ENCODE measurements at regions not wholly inside any gene's neighbourhood (a gene's known extent, or its start where the extent isn't known, plus 50 kb on each side); places are given as distances from the start of the nearest gene placed in this dataset.

DNA sequence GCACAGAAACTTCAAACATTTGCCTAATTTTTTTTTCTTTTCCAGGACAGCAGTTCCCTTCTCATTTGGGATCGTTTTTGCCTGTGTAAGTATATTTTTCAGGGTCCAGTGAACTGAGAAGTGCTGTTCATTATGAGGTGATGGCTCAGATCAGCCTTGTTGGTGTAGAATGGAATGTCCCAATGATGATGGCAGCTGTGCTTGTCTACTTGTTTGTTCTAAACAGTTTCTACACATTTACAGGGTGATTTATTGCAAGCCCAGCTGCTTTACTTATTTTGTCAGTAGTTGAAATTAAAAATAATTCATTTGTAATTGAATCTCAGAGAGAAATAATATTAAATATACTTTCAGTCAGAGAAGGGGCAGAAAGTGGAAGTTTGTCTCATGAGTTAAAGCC is 337.6 kb upstream of the SEMA6A start:
- no peak for DNase-seq
- no TSS peak for BruUV-seq (replicated peaks)
- CTCF ChIA-PET: interaction anchor here (0.7 kb wide), 1 partner anchor 29 kb away, joined by 3 read pairs; no protein-coding TSS in a partner anchor

DNA sequence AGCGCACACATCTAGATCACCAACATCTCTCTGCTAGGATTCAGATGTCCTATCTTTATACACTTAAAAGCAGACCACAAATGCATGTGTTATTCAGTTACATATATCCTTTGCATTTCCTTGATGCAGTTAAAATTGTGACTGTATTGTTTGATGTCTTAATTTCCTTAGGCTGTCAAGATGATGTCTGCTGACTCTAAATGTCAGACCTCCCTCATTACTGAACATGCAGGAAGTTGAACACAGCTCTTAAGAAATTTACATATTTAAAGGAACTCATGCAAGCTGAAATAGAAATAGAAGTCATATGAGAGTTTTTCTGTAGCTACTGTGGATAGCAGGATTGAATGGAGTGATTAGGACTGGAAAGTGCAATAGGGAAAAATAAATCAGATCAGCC is 336.5 kb upstream of the SEMA6A start:
- CTCF ChIA-PET: no interaction called here
- DNase-seq: no peak
- Mint-ChIP-seq H3K27me3 (ENCODE audit: unreplicated experiment) (no peaks in the 10 kb centered on the region), H3K36me3 (ENCODE audit: insufficient read depth, unreplicated experiment) (no peaks in the 10 kb centered on the region), H3K4me3 (ENCODE audit: low read depth, unreplicated experiment) (no peak overlapping the region), H3K27ac (ENCODE audit: unreplicated experiment) (no peak overlapping the region), H3K4me1 (ENCODE audit: low read depth, unreplicated experiment) (peaks cover 16% of the 10 kb centered on the region), H3K9me3 (ENCODE audit: low read depth, unreplicated experiment) (no peaks in the 10 kb centered on the region)
- TF ChIP-seq, protein P1, sequence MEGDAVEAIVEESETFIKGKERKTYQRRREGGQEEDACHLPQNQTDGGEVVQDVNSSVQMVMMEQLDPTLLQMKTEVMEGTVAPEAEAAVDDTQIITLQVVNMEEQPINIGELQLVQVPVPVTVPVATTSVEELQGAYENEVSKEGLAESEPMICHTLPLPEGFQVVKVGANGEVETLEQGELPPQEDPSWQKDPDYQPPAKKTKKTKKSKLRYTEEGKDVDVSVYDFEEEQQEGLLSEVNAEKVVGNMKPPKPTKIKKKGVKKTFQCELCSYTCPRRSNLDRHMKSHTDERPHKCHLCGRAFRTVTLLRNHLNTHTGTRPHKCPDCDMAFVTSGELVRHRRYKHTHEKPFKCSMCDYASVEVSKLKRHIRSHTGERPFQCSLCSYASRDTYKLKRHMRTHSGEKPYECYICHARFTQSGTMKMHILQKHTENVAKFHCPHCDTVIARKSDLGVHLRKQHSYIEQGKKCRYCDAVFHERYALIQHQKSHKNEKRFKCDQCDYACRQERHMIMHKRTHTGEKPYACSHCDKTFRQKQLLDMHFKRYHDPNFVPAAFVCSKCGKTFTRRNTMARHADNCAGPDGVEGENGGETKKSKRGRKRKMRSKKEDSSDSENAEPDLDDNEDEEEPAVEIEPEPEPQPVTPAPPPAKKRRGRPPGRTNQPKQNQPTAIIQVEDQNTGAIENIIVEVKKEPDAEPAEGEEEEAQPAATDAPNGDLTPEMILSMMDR (IDR thresholded peaks at IDR 0.05; ENCODE audit: unreplicated experiment): no peak
- BruUV-seq (replicated peaks): no TSS peak
- intact Hi-C loops (cut with micrococcal nuclease; ENCODE audit: unreplicated experiment): no loop called here

More for the DNA sequence above, 337.6 kb upstream of the SEMA6A start:
- TF ChIP-seq, protein P1 (IDR thresholded peaks at IDR 0.05; ENCODE audit: unreplicated experiment): no peak
- intact Hi-C loops (cut with micrococcal nuclease; ENCODE audit: unreplicated experiment): no loop called here
- Mint-ChIP-seq H3K4me3 (ENCODE audit: low read depth, unreplicated experiment) (no peak overlapping the region), H3K27me3 (ENCODE audit: unreplicated experiment) (no peaks in the 10 kb centered on the region), H3K4me1 (ENCODE audit: low read depth, unreplicated experiment) (peaks cover 16% of the 10 kb centered on the region), H3K9me3 (ENCODE audit: low read depth, unreplicated experiment) (no peaks in the 10 kb centered on the region), H3K27ac (ENCODE audit: unreplicated experiment) (no peak overlapping the region), H3K36me3 (ENCODE audit: insufficient read depth, unreplicated experiment) (no peaks in the 10 kb centered on the region)

DNA sequence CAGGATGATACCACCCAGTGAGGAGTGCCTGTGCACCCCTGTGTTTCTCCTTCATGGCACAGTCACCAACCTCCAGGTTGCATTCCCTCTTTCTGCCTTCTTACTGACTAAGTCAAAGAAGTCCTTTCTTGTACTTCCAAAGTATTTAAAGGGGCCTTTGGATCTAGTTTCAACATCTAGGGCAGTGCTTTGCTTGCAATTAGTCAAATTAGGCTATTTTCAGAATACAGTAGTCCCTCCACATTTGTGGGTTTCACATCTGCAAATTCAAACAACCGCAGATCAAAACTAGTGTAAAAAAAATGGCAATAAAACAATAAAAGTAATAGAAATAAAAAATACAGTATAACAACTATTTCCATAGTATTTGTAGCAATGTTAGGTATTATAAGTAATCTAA is 333.9 kb upstream of the SEMA6A start:
- no peaks in the 10 kb centered on the region for H3K36me3 Mint-ChIP-seq (ENCODE audit: insufficient read depth, unreplicated experiment)
- peaks cover 16% of the 10 kb centered on the region for H3K4me1 Mint-ChIP-seq (ENCODE audit: low read depth, unreplicated experiment)
- no peaks in the 10 kb centered on the region for H3K9me3 Mint-ChIP-seq (ENCODE audit: low read depth, unreplicated experiment)
- no peak overlapping the region for H3K4me3 Mint-ChIP-seq (ENCODE audit: low read depth, unreplicated experiment)
- no peak for DNase-seq
- no peaks in the 10 kb centered on the region for H3K27me3 Mint-ChIP-seq (ENCODE audit: unreplicated experiment)
- intact Hi-C loops (cut with micrococcal nuclease; ENCODE audit: unreplicated experiment): no loop called here
- TF ChIP-seq, protein P1 (IDR thresholded peaks at IDR 0.05; ENCODE audit: unreplicated experiment): no peak
- CTCF ChIA-PET: no interaction called here
- no TSS peak for BruUV-seq (replicated peaks)
- H3K27ac Mint-ChIP-seq (ENCODE audit: unreplicated experiment): no peak overlapping the region

DNA sequence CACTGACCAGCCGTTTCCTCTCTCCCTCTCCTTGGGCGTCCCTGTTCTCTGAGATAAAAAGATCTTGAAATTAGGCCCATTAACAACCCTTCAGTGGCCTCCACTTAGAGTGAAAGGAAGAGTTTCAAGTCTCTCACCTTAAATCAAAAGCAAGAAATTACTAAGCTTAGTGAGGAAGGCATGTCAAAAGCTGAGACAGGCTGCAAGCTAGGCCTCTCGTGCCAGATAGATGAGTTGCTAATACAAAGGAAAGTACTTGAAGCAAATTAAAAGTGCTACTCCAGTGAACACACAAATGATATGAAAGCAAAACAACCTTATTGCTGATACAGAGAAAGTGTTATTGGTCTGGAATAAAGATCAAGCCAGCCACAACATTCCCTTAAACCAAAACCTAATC is 331.3 kb upstream of the SEMA6A start:
- Mint-ChIP-seq H3K4me3 (ENCODE audit: low read depth, unreplicated experiment) (no peak overlapping the region), H3K4me1 (ENCODE audit: low read depth, unreplicated experiment) (peaks cover 16% of the 10 kb centered on the region), H3K9me3 (ENCODE audit: low read depth, unreplicated experiment) (no peaks in the 10 kb centered on the region), H3K27ac (ENCODE audit: unreplicated experiment) (no peak overlapping the region), H3K27me3 (ENCODE audit: unreplicated experiment) (no peaks in the 10 kb centered on the region), H3K36me3 (ENCODE audit: insufficient read depth, unreplicated experiment) (no peaks in the 10 kb centered on the region)
- intact Hi-C loops (cut with micrococcal nuclease; ENCODE audit: unreplicated experiment): no loop called here
- BruUV-seq (replicated peaks): no TSS peak
- DNase-seq: no peak
- CTCF ChIA-PET: no interaction called here
- TF ChIP-seq, protein P1 (IDR thresholded peaks at IDR 0.05; ENCODE audit: unreplicated experiment): no peak
